ENCODE measurements at regions not wholly inside any gene's neighbourhood (a gene's known extent, or its start where the extent isn't known, plus 50 kb on each side); places are given as distances from the start of the nearest gene placed in this dataset.

- intact Hi-C loops (cut with DNase I; ENCODE audit: low total_unique reads) (no loop called here), in situ Hi-C loops (cut with MboI; ENCODE audit: low pct_ligation_motif_present in 1 of 4, low pct_unique_long_range_greater_than_20kb in 1 of 4, low sequenced_read_pairs in 3 of 4) (no loop called here)
- Histone ChIP-seq H3K4me1 (peaks cover 0 to 5% (median 2%) of the 10 kb centered on the region in 4 donors), H3K36me3 (no peaks in the 10 kb centered on the region), H3K9me3 (no peaks in the 10 kb centered on the region), H3K27ac (peak overlapping the region in 1 of 4 donors; percentile 35), H3K27me3 (peaks cover 3% of the 10 kb centered on the region), H3K4me3 (no peak overlapping the region)
- no peak for TF ChIP-seq POLR2AphosphoS5 (IDR thresholded peaks at IDR 0.05)
- no peak for TF ChIP-seq CTCF (IDR thresholded peaks at IDR 0.05)
- TF ChIP-seq POLR2A (IDR thresholded peaks at IDR 0.05): no peak
- TF ChIP-seq EP300 (IDR thresholded peaks at IDR 0.05; ENCODE audit: low read depth): no peak
- WGBS, 2 donors (ENCODE audit: low coverage in 1 of 2): 85% methylated on average over 28 of the region's 29 CpGs; no CpG with 5 or more reads in 1 of the 2 donors
- DNase-seq: no peak
Measured at GRCh38 chr17:83153681-83154310, 74.4 kb downstream of the METRNL start.

DNA sequence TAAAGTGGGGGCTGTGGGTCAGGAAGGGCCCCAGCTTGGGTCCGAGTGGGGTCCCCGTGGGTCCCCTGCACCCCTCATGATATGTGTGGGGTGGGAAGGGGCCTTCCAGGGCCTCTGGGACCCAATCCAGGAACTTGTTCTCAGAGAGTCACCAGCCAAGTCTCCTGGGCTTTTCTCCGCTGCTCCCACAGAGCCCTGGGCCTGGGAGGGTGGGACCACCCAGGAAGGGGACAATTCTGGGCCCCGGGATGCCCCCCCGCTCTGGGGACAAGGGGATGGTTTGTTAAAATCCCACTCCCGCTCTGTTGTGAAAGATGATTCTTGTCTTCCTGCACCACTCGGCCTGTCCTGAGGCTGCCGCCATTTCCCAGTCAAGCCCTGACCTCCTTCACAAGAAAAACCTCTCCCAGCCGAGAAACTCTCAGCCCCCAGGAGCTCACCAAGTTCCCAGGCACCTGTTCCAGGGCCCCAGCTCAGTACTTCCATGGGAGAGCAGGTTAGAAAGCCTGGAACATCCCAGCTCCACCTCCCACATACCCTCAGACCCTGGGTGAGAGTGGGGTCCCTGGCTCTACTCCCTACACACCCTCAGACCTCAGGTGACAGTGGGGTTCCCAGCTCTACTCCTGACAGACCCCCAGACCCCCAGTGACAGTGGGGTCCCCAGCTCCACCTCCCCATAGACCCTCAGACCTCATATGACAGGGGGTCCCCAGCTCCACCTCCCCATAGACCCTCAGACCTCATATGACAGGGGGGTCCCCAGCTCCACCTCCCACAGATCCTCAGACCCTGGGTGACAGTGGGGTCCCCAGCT is 75.1 kb downstream of the METRNL start:
- DNase-seq: no peak
- no peaks in the 10 kb centered on the region for H3K9me3 ChIP-seq
- H3K4me3 ChIP-seq: no peak overlapping the region
- peaks cover 0 to 5% (median 2%) of the 10 kb centered on the region in 4 donors for H3K4me1 ChIP-seq
- no peak overlapping the region for H3K27ac ChIP-seq
- no peak for TF ChIP-seq POLR2AphosphoS5 (IDR thresholded peaks at IDR 0.05)
- TF ChIP-seq POLR2A (IDR thresholded peaks at IDR 0.05): no peak
- intact Hi-C loops (cut with DNase I; ENCODE audit: low total_unique reads): no loop called here
- in situ Hi-C loops (cut with MboI; ENCODE audit: low pct_ligation_motif_present in 1 of 4, low pct_unique_long_range_greater_than_20kb in 1 of 4, low sequenced_read_pairs in 3 of 4): no loop called here
- WGBS, 2 donors (ENCODE audit: low coverage in 1 of 2): 73 to 75% methylated on average over 4 to 9 of the region's 9 CpGs
- H3K36me3 ChIP-seq: no peaks in the 10 kb centered on the region
- peaks cover 5% of the 10 kb centered on the region for H3K27me3 ChIP-seq

GRCh38 chr17:83155128-83156121 is 76.0 kb downstream of the METRNL start:
- H3K4me1 ChIP-seq: peaks cover 0 to 5% (median 2%) of the 10 kb centered on the region in 4 donors
- H3K4me3 ChIP-seq: no peak overlapping the region
- no peaks in the 10 kb centered on the region for H3K36me3 ChIP-seq
- DNase-seq: no peak
- no peak overlapping the region for H3K27ac ChIP-seq
- TF ChIP-seq POLR2A (IDR thresholded peaks at IDR 0.05) (no peak), POLR2AphosphoS5 (IDR thresholded peaks at IDR 0.05) (peak in 2 of 3 donors; percentile 7 to 15), CTCF (IDR thresholded peaks at IDR 0.05) (no peak), EP300 (IDR thresholded peaks at IDR 0.05; ENCODE audit: low read depth) (peak; percentile 48)
- H3K27me3 ChIP-seq: peaks cover 5% of the 10 kb centered on the region
- 67 to 86% methylated on average over 7 to 32 of the region's 32 CpGs for WGBS, 2 donors (ENCODE audit: low coverage in 1 of 2)
- H3K9me3 ChIP-seq: no peaks in the 10 kb centered on the region
- intact Hi-C loops (cut with DNase I; ENCODE audit: low total_unique reads) (no loop called here), in situ Hi-C loops (cut with MboI; ENCODE audit: low pct_ligation_motif_present in 1 of 4, low pct_unique_long_range_greater_than_20kb in 1 of 4, low sequenced_read_pairs in 3 of 4) (no loop called here)

GRCh38 chr17:83156408-83156807 is 77.0 kb downstream of the METRNL start:
- TF ChIP-seq EP300 (IDR thresholded peaks at IDR 0.05; ENCODE audit: low read depth) (no peak), CTCF (IDR thresholded peaks at IDR 0.05) (no peak)
- intact Hi-C loops (cut with DNase I; ENCODE audit: low total_unique reads) (no loop called here), in situ Hi-C loops (cut with MboI; ENCODE audit: low pct_ligation_motif_present in 1 of 4, low pct_unique_long_range_greater_than_20kb in 1 of 4, low sequenced_read_pairs in 3 of 4) (no loop called here)
- DNase-seq: no peak
- Histone ChIP-seq H3K27me3 (peaks cover 5% of the 10 kb centered on the region), H3K36me3 (no peaks in the 10 kb centered on the region), H3K27ac (no peak overlapping the region), H3K9me3 (no peaks in the 10 kb centered on the region), H3K4me3 (no peak overlapping the region), H3K4me1 (peaks cover 0 to 5% (median 2%) of the 10 kb centered on the region in 4 donors)
- 87 to 96% methylated on average over 4 to 11 of the region's 11 CpGs for WGBS, 2 donors (ENCODE audit: low coverage in 1 of 2)
